D721Med (cell line): ENCODE measurements at regions not wholly inside any gene's neighbourhood (a gene's known extent, or its start where the extent isn't known, plus 50 kb on each side); places are given as distances from the start of the nearest gene placed in this dataset.
"Not testable (repeated sequence)": the region's sequence is repeated elsewhere in the genome, so short reads cannot be mapped to it uniquely, and the experiment has no call there.

Experiments
- DNase-seq: peaks from one replicate; pipeline ENCODE4 v3.0.0; 2011; ENCODE audit warnings: low spot score; ENCODE audit not compliant: insufficient read length
- FAIRE-seq: peaks from 2 replicates; lab custom pipeline; 2011; peaks lifted over from hg19 to GRCh38; lab: Jason Lieb, UNC
- CTCF ChIP-seq: IDR thresholded peaks from 2 replicates; pipeline ENCODE4 v1.5.1; 2012; ENCODE audit warnings: mild to moderate bottlenecking, control low read depth; ENCODE audit not compliant: insufficient read depth; ENCODE audit errors: missing control alignments

GRCh38 chrX:126641076-126641475 lies 88.5 kb upstream of the DCAF12L1 start:
- FAIRE-seq, DNase-seq: not testable (repeated sequence)

- FAIRE-seq: no peak
- no peak for DNase-seq
- no peak for TF ChIP-seq CTCF
These were observed 102.4 kb upstream of the DCAF12L1 start for GRCh38 chrX:126655061-126655460.

- FAIRE-seq (no peak), DNase-seq (no peak)
- TF ChIP-seq CTCF: no peak
These were observed 105.8 kb upstream of the DCAF12L1 start for GRCh38 chrX:126658447-126658846.

GRCh38 chrX:126670258-126670657 lies 117.6 kb upstream of the DCAF12L1 start:
- TF ChIP-seq CTCF: no peak
- no peak for FAIRE-seq
- DNase-seq: no peak

GRCh38 chrX:126673366-126673765 lies 120.8 kb upstream of the DCAF12L1 start:
- not testable (repeated sequence) for FAIRE-seq, DNase-seq

- not testable (repeated sequence) for FAIRE-seq, DNase-seq
These were observed 121.3 kb upstream of the DCAF12L1 start for GRCh38 chrX:126673816-126674491.

- no peak for TF ChIP-seq CTCF
- FAIRE-seq (no peak), DNase-seq (no peak)
These were observed 124.1 kb upstream of the PRR32 start for GRCh38 chrX:126695375-126695896.

- FAIRE-seq (no peak), DNase-seq (no peak)
- TF ChIP-seq CTCF: no peak
These were observed 122.4 kb upstream of the PRR32 start for GRCh38 chrX:126697091-126697490.

- FAIRE-seq (no peak), DNase-seq (no peak)
- no peak for TF ChIP-seq CTCF
These were observed 118.1 kb upstream of the PRR32 start for GRCh38 chrX:126701380-126701779.
